AG04450 (cell line): ENCODE measurements at regions not wholly inside any gene's neighbourhood (a gene's known extent, or its start where the extent isn't known, plus 50 kb on each side); places are given as distances from the start of the nearest gene placed in this dataset.

Source experiments
- CTCF ChIA-PET: fragments of 300-600, 350-600 bp; formaldehyde crosslinking; extraction: SDS; loops from one replicate; lab custom pipeline; 2022; ENCODE audit warnings: antibody characterized with exemption, inconsistent platforms; lab: Charles Lee
- POLR2A ChIA-PET: fragments of 350-600 bp; formaldehyde crosslinking; extraction: SDS; loops from one replicate; lab custom pipeline; 2021; ENCODE audit warnings: antibody characterized with exemption, inconsistent platforms; lab: Yijun Ruan, JAX
- DNase-seq: peaks from one replicate; pipeline ENCODE4 v3.0.0-alpha.2; 2011; ENCODE audit warnings: low read depth, low spot score
- H3K27ac ChIP-seq: one replicate; pipeline ENCODE4 v1.5.1; 2012; ENCODE audit warnings: low read depth, low read length, control low read depth
- H3K27me3 ChIP-seq: one replicate; pipeline ENCODE4 v1.6.0; 2012; ENCODE audit warnings: low read length; ENCODE audit not compliant: control insufficient read depth, insufficient read depth
- H3K4me3 ChIP-seq: 2 replicates; pipeline ENCODE4 v1.5.1; 2011; ENCODE audit warnings: mild to moderate bottlenecking, low read depth, low read length, control low read depth
- H3K9me3 ChIP-seq: 2 replicates; pipeline ENCODE4 v1.5.1; 2012; ENCODE audit warnings: low read length; ENCODE audit not compliant: control insufficient read depth, insufficient read depth
- CTCF ChIP-seq: IDR thresholded peaks from 2 replicates; pipeline ENCODE4 v1.5.1; 2011; ENCODE audit warnings: low read depth, low read length, control low read depth, inconsistent platforms

- no peak overlapping the region for H3K27ac ChIP-seq
- TF ChIP-seq CTCF = no peak
- no peaks in the 10 kb centered on the region for H3K27me3 ChIP-seq
- H3K4me3 ChIP-seq = no peak overlapping the region
- ChIA-PET POLR2A (no interaction called here), CTCF (no interaction called here)
- H3K9me3 ChIP-seq = peaks cover 5% of the 10 kb centered on the region; the same call in 1 of the 2 replicates
- DNase-seq = no peak
Observed at GRCh38 chr15:94882071-94882712, 650.8 kb downstream of the MCTP2 start.

GRCh38 chr15:94887391-94887790 is 656.0 kb downstream of the MCTP2 start:
- H3K27me3 ChIP-seq = no peaks in the 10 kb centered on the region
- POLR2A ChIA-PET = no interaction called here
- DNase-seq = no peak
- no peak overlapping the region for H3K4me3 ChIP-seq
- CTCF ChIA-PET = no interaction called here
- peaks cover under 1% of the 10 kb centered on the region; the same call in 1 of the 2 replicates for H3K9me3 ChIP-seq
- no peak overlapping the region for H3K27ac ChIP-seq
- TF ChIP-seq CTCF = no peak

- DNase-seq = no peak
- Histone ChIP-seq H3K27me3 (no peaks in the 10 kb centered on the region), H3K4me3 (no peak overlapping the region), H3K27ac (no peak overlapping the region), H3K9me3 (no peaks in the 10 kb centered on the region)
- ChIA-PET POLR2A (no interaction called here), CTCF (no interaction called here)
- TF ChIP-seq CTCF = no peak
Observed at GRCh38 chr15:94889153-94889552, 657.8 kb downstream of the MCTP2 start.

- DNase-seq = no peak
- Histone ChIP-seq H3K27me3 (no peaks in the 10 kb centered on the region), H3K9me3 (no peaks in the 10 kb centered on the region), H3K27ac (no peak overlapping the region), H3K4me3 (no peak overlapping the region)
- TF ChIP-seq CTCF = no peak
- POLR2A ChIA-PET = no interaction called here
- CTCF ChIA-PET = no interaction called here
Observed at GRCh38 chr15:94893091-94893490, 661.7 kb downstream of the MCTP2 start.

- Histone ChIP-seq H3K4me3 (no peak overlapping the region), H3K27me3 (no peaks in the 10 kb centered on the region), H3K27ac (no peak overlapping the region), H3K9me3 (no peaks in the 10 kb centered on the region)
- no peak for TF ChIP-seq CTCF
- no peak for DNase-seq
- POLR2A ChIA-PET = no interaction called here
- CTCF ChIA-PET = no interaction called here
Observed at GRCh38 chr15:94894056-94894455, 662.7 kb downstream of the MCTP2 start.
